GM19023 (cell line): ENCODE measurements at regions not wholly inside any gene's neighbourhood (a gene's known extent, or its start where the extent isn't known, plus 50 kb on each side); places are given as distances from the start of the nearest gene placed in this dataset.
"Not testable (repeated sequence)": the region's sequence is repeated elsewhere in the genome, so short reads cannot be mapped to it uniquely, and the experiment has no call there.

Experiments used
- ATAC-seq: cut with Tn5 transposase; IDR thresholded peaks from one replicate; pipeline ENCODE4 v1.9.1; 2021; ENCODE audit warnings: mild to moderate bottlenecking, moderate library complexity; ENCODE audit not compliant: unreplicated experiment

- not testable (repeated sequence) for ATAC-seq
Measured at GRCh38 chr12:124070394-124071074, 97.5 kb downstream of the ZNF664 start.

DNA sequence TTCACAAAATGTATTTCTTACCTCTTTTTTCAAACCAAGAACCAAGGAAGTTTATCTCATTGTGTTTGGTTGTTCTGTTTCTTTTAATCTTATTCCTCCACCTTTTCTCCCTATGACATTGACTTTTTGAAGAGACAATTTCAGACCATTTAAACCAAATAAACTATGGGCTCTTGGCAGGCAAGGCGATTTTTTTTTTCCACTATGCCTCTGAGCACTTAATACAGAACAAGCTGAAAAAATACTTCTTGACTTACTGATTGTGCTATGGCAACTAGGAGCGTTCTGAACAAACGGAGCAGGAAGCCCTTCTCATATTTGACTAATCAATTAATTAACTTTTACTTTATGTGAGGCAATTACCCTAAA, 98.0 kb downstream of the ZNF664 start:
- no peak for ATAC-seq

DNA sequence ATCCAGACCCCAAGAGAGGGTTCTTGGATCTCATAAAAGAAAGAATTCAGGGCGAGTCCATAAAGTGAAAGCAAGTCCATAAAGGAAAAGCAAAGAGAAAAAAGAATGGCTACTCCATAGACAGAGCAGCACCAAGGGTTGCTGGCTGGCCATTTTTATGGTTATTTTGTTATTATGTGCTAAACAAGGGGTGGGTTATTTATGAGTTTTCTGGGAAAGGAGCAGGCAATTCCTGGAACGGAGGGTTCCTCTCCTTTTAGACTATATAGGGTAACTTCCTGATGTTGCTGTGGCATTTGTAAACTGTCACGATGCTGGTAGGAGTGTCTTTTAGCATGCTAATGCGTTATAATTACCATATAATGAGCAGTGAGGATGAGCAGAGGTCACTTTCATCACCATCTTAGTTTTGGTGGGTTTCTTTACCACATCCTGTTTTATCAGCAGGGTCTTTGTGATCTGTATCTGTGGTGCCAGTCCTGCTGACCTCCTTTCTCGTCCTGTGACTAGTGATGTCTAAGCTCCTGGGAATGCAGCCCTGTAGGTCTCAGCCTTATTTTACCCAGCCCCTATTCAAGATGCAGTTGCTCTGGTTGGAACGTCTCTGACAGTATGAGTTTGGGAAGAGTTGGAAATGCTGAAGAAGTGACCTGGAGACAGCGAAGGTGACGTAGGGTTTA, 100.5 kb downstream of the ZNF664 start:
- ATAC-seq = no peak

DNA sequence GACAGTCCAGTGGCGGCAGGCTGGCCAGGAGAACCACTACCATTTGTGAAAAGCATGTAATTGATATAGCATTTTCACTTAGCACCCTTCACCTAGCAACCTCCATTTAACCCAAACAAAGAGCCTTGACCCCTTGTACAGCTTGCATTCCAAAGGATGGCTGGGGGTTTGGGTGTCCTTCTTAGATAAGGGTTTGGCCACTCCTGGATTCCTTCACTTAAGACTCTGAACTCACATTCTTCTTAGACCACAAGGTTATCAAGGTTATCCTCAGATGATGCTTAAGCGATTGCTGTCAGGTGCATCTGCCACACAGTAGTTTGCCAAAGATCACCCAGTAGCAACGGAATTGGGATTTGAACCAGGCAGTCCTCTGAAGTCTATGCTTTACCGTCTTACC, 102.8 kb downstream of the ZNF664 start:
- ATAC-seq = no peak

DNA sequence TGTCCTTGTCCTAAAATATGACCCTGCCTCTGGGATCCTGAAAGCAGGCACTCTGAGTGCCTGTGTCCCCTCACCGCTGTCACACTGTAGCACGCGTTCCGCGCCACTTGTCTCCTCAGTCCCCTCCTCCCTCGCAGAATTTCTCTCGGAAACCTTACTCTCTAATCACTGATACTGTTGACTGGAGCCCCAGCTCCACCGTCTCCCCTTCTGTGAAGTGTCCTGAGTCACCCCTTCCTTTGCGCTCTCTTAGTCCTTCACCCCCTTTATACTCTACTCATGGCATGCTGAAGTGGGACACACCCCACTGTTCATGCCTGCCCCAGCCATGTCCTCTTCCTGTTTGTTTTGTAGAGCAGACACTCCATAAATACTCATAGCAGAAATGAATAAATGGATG, 104.7 kb downstream of the ZNF664 start:
- ATAC-seq = no peak

DNA sequence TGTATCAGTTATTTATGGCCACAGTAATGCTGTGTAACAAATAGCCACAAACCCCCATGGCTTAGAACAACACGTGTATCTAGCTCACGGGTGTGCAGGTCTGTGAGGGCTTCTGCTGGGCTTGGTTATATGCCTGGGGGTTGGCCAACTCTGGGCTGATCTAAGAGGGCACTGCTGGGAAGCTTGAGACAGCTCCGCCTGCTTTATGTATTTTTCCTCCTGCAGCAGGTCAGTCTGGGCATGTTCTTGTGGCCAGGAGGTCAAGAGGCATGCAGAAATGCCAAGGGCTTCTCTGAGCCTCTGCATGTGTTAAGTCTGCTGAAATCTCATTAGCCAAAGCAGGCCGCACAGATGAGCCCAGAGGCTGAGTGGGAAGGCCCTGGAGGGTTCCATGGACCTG, 105.8 kb downstream of the ZNF664 start:
- no peak for ATAC-seq

- no peak for ATAC-seq
Measured at GRCh38 chr12:124080649-124081048, 107.6 kb downstream of the ZNF664 start.

DNA sequence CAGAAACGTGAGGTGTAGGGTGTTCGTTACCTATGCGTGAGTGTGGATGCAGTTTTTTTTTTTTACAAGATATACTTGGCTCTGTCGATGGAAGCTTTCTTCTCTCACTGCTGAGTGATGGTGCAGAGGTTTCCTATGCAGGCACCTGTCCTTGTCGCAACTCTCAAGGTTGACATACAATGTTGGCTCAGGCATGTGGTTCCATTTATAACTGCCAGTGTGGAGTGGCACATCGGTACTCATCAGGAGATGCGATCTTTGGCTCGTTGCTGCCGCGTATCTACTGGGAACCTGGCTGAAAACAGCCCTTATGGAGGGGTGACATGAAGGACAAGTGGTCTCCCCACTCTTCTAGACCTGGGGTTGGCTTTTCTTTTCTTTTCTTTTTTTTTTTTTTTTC, 109.0 kb downstream of the ZNF664 start:
- ATAC-seq = no peak

DNA sequence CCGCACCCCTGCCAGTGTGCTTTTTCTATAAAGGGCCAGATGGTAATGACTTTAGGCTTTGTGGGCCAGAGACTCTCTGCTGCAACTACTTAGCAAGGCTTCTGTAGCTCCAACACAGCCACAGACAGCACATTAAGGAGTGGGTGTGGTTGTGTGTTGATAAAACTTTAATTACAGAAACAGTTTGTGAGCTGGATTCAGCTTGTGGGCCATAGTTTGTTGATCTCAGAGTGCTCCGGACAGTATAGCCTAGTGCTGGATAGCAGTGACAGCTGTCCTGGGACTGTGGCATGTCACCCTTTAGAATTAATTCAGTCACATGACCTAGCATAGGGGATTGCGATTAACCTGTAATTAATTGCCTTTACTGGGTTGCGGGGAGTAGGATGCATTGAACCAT, 109.7 kb downstream of the ZNF664 start:
- no peak for ATAC-seq

GRCh38 chr12:124083708-124084107, 110.7 kb downstream of the ZNF664 start:
- no peak for ATAC-seq

- ATAC-seq = no peak
Measured at GRCh38 chr12:124085419-124086296, 112.6 kb downstream of the ZNF664 start.

GRCh38 chr12:124086299-124086898, 113.4 kb downstream of the ZNF664 start:
- ATAC-seq = no peak

DNA sequence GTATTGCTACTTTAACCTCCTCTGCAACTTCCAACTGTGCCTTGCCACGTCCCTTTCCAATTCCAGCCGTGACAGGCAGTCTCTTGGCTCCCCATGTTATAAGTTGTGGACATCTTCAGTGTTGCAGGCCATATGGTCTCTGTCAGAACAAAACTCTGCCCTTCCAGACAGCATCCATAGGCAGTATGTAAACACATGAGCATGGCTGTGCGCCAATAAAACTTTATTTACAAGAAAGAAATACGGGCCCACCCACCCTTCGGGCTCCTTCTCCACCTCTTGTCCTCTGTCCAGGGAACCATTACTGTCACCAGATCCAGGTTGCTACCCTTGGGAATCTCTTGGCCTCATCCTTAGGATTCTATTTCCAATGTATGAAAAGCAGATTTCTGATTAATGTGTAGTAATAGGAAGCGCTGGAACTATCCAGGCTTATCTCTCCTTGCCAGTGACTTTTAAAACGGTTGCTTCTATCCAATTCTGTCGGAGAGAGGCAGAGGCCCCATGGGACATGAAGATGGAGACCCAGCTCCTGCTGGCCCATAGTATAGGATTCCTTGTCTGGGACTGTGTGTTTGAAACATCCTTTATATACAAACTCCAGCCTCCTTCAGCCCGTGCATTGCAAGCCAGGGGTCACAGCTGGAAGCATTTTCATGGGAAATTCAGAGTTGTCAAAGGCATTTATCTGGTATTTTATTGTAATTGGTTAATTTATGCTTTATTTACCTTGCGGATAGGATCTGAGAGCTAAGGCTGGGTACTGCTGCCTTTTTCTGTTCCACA, 114.4 kb downstream of the ZNF664 start:
- no peak for ATAC-seq

DNA sequence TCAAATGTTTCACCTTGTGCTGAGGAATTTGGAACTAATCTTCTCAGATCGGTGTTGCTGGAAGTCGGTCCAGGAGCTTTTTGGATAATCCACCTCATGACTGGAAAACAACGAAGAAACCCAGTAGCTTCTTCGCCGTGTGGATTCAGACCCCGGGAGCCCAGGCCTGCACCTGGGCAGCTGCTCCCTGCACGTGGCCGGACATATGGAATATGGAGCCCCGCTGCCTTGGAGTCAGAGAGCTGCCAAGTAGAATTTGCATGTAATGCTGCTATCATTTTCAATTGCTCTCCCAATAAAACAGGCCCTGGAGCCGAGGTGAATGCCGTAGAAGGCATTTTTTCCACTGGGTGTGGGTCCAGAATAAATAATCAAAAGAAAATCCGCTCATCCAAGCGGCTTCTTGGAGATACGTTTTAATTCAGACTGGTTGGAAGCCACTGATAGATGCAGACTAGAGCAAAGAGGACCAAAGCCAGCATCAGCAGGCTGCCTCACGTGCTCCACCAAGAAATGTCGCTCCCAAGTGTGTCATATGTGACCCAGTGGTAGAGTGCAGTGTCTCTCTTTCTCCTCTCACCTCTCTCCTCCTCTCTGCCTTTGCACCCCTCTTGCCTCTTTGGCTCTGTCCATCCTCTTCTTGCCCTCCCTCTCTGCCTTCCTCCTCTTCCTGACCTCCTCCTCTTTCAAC, 115.3 kb downstream of the ZNF664 start:
- ATAC-seq = no peak

DNA sequence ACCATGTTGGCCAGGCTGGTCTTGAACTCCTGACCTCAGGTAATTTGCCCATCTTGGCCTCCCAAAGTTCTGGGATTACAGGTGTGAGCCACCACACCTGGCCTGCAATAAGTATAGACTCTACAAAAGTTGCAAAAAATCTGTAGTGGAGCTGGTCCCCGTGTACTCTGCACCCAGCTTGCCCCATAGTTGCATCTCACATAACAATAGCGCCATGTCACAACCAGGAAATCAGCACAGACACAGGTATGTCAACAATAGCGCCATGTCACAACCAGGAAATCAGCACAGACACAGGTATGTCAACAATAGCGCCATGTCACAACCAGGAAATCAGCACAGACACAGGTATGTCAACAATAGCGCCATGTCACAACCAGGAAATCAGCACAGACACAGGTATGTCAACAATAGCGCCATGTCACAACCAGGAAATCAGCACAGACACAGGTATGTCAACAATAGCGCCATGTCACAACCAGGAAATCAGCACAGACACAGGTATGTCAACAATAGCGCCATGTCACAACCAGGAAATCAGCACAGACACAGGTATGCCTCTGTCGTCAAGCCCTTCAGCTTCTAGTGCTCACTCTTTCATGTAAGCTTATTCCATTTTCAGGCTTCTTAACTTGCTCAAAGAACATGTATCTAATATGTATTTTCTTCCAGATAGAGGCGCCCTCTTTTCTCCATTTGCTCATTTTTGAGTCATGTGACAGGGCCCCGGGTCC, 116.3 kb downstream of the ZNF664 start:
- ATAC-seq = not testable (repeated sequence)

GRCh38 chr12:124091835-124092234, 118.8 kb downstream of the ZNF664 start:
- no peak for ATAC-seq

GRCh38 chr12:124092532-124092931, 119.5 kb downstream of the ZNF664 start:
- ATAC-seq = not testable (repeated sequence)

DNA sequence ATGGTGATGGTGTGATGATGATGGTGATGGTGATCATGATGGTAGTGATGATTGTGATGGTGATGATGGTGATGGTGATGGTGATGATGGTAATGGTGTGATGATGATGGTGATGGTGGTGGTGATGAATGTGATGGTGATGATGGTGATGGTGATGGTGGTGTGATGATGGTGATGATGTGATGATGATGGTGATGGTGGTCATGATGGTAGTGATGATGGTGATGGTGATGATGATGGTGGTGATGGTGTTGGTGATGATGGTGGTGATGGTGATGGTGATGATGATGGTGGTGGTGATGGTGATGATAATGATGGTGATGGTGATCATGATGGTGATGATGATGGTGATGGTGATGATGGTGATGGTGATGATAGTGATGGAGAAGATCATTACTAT, 120.3 kb downstream of the ZNF664 start:
- no peak for ATAC-seq

GRCh38 chr12:124094188-124094587, 121.2 kb downstream of the ZNF664 start:
- ATAC-seq = no peak
